Activated B cell treated with CpG ODN at 0.5 μM for 24 hours (primary cell): ENCODE measurements at regions not wholly inside any gene's neighbourhood (a gene's known extent, or its start where the extent isn't known, plus 50 kb on each side); places are given as distances from the start of the nearest gene placed in this dataset.

Experiments used
- ATAC-seq: fragments of 200-7000 bp; cut with Tn5 transposase; one replicate; pipeline ENCODE4 v1.10.0; 2021; ENCODE audit warnings: low read depth, mild to moderate bottlenecking, moderate library complexity
- CTCF ChIA-PET: fragments of 350-600 bp; sonication (Branson Sonifier 250); formaldehyde crosslinking; loops from one replicate; lab custom pipeline; 2021; ENCODE audit warnings: antibody characterized with exemption; lab: Charles Lee
- POLR2A ChIA-PET: fragments of 350-600 bp; sonication (Branson Sonifier 250); formaldehyde crosslinking; loops from one replicate; lab custom pipeline; 2021; ENCODE audit warnings: antibody characterized with exemption; lab: Charles Lee
- DNase-seq: peaks from one replicate; pipeline ENCODE4 v3.0.0; 2022
- H3K27ac Mint-ChIP-seq: one replicate; pipeline ENCODE4 v1.8.0; 2020; ENCODE audit warnings: mixed read lengths
- H3K27me3 Mint-ChIP-seq: one replicate; pipeline ENCODE4 v1.8.0; 2021; ENCODE audit warnings: mixed read lengths
- H3K36me3 Mint-ChIP-seq: one replicate; pipeline ENCODE4 v1.8.0; 2021; ENCODE audit warnings: low read depth, mixed read lengths
- H3K4me1 Mint-ChIP-seq: one replicate; pipeline ENCODE4 v1.8.0; 2021; ENCODE audit warnings: mixed read lengths
- H3K4me3 Mint-ChIP-seq: one replicate; pipeline ENCODE4 v1.8.0; 2020; ENCODE audit warnings: mild to moderate bottlenecking, mixed read lengths
- H3K9me3 Mint-ChIP-seq: one replicate; pipeline ENCODE4 v1.8.0; 2020; ENCODE audit warnings: mixed read lengths
- intact Hi-C: fragments of 100-400 bp; cut with micrococcal nuclease; formaldehyde crosslinking; loops from one replicate; pipeline ENCODE4 v1.15.1; 2024
- TF ChIP-seq, protein P1 (sequence below): fragments of 200-600 bp; IDR thresholded peaks from one replicate; pipeline ENCODE4 v1.8.0; 2022; ENCODE audit warnings: antibody characterized with exemption, mild to moderate bottlenecking

DNA sequence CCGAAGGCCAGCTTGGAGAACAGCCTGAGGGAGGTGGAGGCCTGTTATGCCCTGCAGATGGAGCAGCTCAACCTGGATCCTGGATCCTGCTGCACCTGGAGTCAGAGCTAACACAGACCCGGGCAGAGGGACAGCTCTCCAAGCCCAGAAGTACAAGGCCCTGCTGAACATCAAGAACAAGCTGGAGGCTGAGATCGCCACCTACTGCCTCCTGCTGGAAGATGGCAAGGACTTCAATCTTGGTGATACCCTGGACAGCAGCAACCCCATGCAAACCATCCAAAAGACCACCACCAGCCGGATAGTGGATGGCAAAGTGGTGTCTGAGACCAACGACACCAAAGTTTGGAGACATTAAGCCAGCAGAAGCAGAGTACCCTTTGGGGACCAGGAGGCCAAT is 223.5 kb upstream of the ID4 start:
- no peak overlapping the region for H3K27ac Mint-ChIP-seq
- intact Hi-C loops, result no loop called here
- H3K27me3 Mint-ChIP-seq, result no peaks in the 10 kb centered on the region
- no peaks in the 10 kb centered on the region for H3K4me1 Mint-ChIP-seq
- ChIA-PET CTCF (no interaction called here), POLR2A (no interaction called here)
- H3K4me3 Mint-ChIP-seq, result no peak overlapping the region
- H3K36me3 Mint-ChIP-seq, result no peaks in the 10 kb centered on the region
- ATAC-seq (no peak), DNase-seq (no peak)
- TF ChIP-seq, protein P1, sequence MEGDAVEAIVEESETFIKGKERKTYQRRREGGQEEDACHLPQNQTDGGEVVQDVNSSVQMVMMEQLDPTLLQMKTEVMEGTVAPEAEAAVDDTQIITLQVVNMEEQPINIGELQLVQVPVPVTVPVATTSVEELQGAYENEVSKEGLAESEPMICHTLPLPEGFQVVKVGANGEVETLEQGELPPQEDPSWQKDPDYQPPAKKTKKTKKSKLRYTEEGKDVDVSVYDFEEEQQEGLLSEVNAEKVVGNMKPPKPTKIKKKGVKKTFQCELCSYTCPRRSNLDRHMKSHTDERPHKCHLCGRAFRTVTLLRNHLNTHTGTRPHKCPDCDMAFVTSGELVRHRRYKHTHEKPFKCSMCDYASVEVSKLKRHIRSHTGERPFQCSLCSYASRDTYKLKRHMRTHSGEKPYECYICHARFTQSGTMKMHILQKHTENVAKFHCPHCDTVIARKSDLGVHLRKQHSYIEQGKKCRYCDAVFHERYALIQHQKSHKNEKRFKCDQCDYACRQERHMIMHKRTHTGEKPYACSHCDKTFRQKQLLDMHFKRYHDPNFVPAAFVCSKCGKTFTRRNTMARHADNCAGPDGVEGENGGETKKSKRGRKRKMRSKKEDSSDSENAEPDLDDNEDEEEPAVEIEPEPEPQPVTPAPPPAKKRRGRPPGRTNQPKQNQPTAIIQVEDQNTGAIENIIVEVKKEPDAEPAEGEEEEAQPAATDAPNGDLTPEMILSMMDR, result no peak
- H3K9me3 Mint-ChIP-seq, result peaks cover 15% of the 10 kb centered on the region

DNA sequence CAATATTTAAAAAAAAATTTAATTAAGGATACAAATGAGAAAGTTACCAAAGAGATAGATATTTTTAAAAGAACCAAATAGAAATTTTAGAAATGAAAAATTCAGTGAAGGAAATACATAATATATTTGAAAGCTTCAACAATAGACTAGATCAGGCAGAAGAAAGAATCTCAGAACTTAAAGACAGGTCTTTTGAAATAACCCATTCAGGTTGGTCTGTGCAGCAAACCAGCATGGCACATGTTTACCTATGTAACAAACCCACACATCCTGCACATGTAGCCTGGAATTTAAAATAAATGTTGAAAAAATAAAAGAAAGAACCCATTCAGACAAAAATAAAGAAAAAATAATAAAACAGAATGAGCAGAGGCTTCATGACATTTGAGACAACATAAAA is 221.1 kb upstream of the ID4 start:
- ChIA-PET CTCF (no interaction called here), POLR2A (no interaction called here)
- Mint-ChIP-seq H3K27me3 (no peaks in the 10 kb centered on the region), H3K4me3 (no peak overlapping the region), H3K9me3 (peaks cover 16% of the 10 kb centered on the region), H3K27ac (no peak overlapping the region), H3K4me1 (no peaks in the 10 kb centered on the region), H3K36me3 (no peaks in the 10 kb centered on the region)
- TF ChIP-seq, protein P1, result no peak
- intact Hi-C loops, result no loop called here
- ATAC-seq, result no peak
- no peak for DNase-seq

DNA sequence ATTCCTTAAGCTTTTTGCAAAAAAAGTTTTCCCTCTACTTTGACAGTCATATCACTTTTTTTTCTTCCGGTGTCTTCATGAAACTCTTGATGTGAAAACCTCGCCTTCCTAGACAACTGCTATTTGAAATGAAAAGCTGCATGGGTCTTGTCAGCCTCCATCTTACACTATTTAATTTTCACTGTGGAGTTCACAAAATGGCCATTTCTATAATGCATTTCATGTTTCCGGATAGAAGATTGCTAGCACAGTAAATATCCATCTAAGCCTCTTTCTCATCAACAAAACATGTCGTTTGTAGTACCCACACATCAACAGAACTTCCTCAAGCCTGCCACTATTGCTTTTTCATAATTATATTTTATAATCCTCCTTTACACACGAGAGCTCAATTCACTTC is 204.9 kb upstream of the ID4 start:
- TF ChIP-seq, protein P1, result no peak
- Mint-ChIP-seq H3K9me3 (peaks cover 3% of the 10 kb centered on the region), H3K36me3 (no peaks in the 10 kb centered on the region), H3K4me3 (no peak overlapping the region), H3K27me3 (no peaks in the 10 kb centered on the region), H3K4me1 (no peaks in the 10 kb centered on the region), H3K27ac (no peak overlapping the region)
- ChIA-PET CTCF (no interaction called here), POLR2A (no interaction called here)
- no peak for ATAC-seq
- intact Hi-C loops, result no loop called here
- no peak for DNase-seq

DNA sequence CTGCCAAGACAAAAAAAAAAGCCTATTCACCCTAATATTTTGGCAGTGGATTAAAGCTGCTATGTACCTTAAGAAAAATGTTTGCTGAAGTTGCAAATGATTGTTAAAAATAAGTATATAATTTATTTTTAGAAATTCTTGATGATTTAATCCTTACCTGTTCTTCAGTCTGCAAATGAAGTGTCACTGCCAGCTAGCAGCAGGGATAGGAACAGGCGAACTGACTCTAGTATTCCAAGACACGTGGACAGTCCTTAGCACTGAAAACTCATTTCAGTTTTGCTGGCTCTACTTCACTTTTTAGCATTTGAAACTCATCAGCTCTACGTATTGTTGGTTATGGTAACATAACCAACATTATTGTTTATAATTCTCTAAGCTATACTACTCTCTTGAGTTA is 204.4 kb upstream of the ID4 start:
- H3K36me3 Mint-ChIP-seq, result no peaks in the 10 kb centered on the region
- ATAC-seq (no peak), DNase-seq (no peak)
- H3K9me3 Mint-ChIP-seq, result peaks cover 3% of the 10 kb centered on the region
- intact Hi-C loops, result no loop called here
- POLR2A ChIA-PET, result no interaction called here
- TF ChIP-seq, protein P1, result no peak
- H3K4me3 Mint-ChIP-seq, result no peak overlapping the region
- no peaks in the 10 kb centered on the region for H3K4me1 Mint-ChIP-seq
- CTCF ChIA-PET, result no interaction called here
- H3K27ac Mint-ChIP-seq, result no peak overlapping the region
- no peaks in the 10 kb centered on the region for H3K27me3 Mint-ChIP-seq

DNA sequence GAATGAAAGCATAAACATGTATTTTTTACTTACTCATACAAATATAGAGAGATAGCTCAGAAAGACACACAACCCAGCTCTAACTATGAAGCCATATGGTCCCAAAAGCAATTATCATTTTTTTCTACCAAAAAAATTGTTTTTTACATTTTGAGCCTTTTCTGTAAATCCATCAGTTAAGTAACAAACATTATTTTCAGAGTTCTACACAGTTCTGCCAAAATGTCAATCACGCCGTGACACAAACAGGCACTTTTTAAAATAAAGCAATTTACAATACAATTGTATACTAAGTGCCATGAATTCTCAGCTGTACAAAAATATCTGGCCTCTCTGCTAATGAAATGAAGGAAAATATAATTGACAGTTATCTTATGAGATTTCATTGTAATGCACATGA is 201.4 kb upstream of the ID4 start:
- no peaks in the 10 kb centered on the region for H3K36me3 Mint-ChIP-seq
- intact Hi-C loops, result no loop called here
- no peaks in the 10 kb centered on the region for H3K27me3 Mint-ChIP-seq
- ATAC-seq, result no peak
- H3K4me1 Mint-ChIP-seq, result no peaks in the 10 kb centered on the region
- H3K4me3 Mint-ChIP-seq, result no peak overlapping the region
- POLR2A ChIA-PET, result no interaction called here
- CTCF ChIA-PET, result no interaction called here
- peaks cover 8% of the 10 kb centered on the region for H3K9me3 Mint-ChIP-seq
- TF ChIP-seq, protein P1, result no peak
- no peak overlapping the region for H3K27ac Mint-ChIP-seq
- DNase-seq, result no peak
